HEK293 (cell line): ENCODE measurements at regions not wholly inside any gene's neighbourhood (a gene's known extent, or its start where the extent isn't known, plus 50 kb on each side); places are given as distances from the start of the nearest gene placed in this dataset.
A peak's percentile ranks its signal among the peaks of the same experiment; 100 is the strongest.

Experiments used
- CTCF ChIA-PET: fragments of 350-600 bp; formaldehyde crosslinking; extraction: SDS; loops from one replicate; lab custom pipeline; 2021; ENCODE audit warnings: antibody characterized with exemption; lab: Yijun Ruan, JAX
- POLR2A ChIA-PET: fragments of 300-600 bp; formaldehyde crosslinking; extraction: SDS; loops from one replicate; lab custom pipeline; 2020; ENCODE audit warnings: antibody characterized with exemption, inconsistent platforms; lab: Yijun Ruan, JAX
- H3K27ac ChIP-seq: fragments of 200-500 bp; sonication (Bioruptor generic); 2 replicates; pipeline ENCODE4 v1.5.1; 2014; ENCODE audit warnings: low read depth, low read length, control low read depth, inconsistent platforms; ENCODE audit errors: extremely low read depth
- H3K36me3 ChIP-seq, 2 experiments: fragments of 200-500 bp in 1 of 2; sonication (Bioruptor generic) in 1 of 2; 1 replicate in 1 of 2; 2 replicates in 1 of 2; pipeline ENCODE4 v1.5.1; 2014 to 2017; ENCODE audit warnings: inconsistent platforms in 2 of 2, low read length in 2 of 2; ENCODE audit not compliant: control insufficient read depth in 2 of 2, insufficient read depth in 1 of 2
- H3K4me1 ChIP-seq: fragments of 200-500 bp; sonication (Bioruptor generic); 2 replicates; pipeline ENCODE4 v1.5.1; 2014; ENCODE audit warnings: mild to moderate bottlenecking, low read length, inconsistent platforms; ENCODE audit not compliant: control insufficient read depth, insufficient read depth
- H3K4me3 ChIP-seq: 2 replicates; pipeline ENCODE4 v1.5.1; 2011; ENCODE audit warnings: low read depth, mild to moderate bottlenecking, control low read depth, low read length, moderate library complexity
- H3K9me3 ChIP-seq: fragments of 200-500 bp; sonication (Bioruptor generic); 2 replicates; pipeline ENCODE4 v1.5.1; 2014; ENCODE audit warnings: low read depth, low read length, inconsistent platforms; ENCODE audit not compliant: control insufficient read depth, insufficient read depth
- GLI2 ChIP-seq: fragments of 450-650 bp; formaldehyde crosslinking; IDR thresholded peaks from 2 replicates; pipeline ENCODE4; 2017; ENCODE audit warnings: missing biosample characterization, missing genetic modification characterization, low read depth, borderline replicate concordance
- IKZF3 ChIP-seq: fragments of 450-650 bp; IDR thresholded peaks from 2 replicates; pipeline ENCODE4 v1.5.0; 2018; ENCODE audit warnings: missing biosample characterization, mild to moderate bottlenecking, missing genetic modification characterization, moderate library complexity
- KLF17 ChIP-seq: fragments of 450-650 bp; formaldehyde crosslinking; IDR thresholded peaks from 2 replicates; pipeline ENCODE4 v1.5.1; 2016; ENCODE audit warnings: missing biosample characterization, missing genetic modification characterization
- SALL2 ChIP-seq: fragments of 450-650 bp; formaldehyde crosslinking; IDR thresholded peaks from 2 replicates; pipeline ENCODE4 v1.5.0; 2017; ENCODE audit warnings: missing biosample characterization, mild to moderate bottlenecking, missing genetic modification characterization, borderline replicate concordance
- SCRT1 ChIP-seq: fragments of 450-650 bp; formaldehyde crosslinking; IDR thresholded peaks from 2 replicates; pipeline ENCODE4 v1.5.1; 2016; ENCODE audit warnings: missing biosample characterization, missing genetic modification characterization, borderline replicate concordance
- YY2 ChIP-seq: fragments of 450-650 bp; formaldehyde crosslinking; IDR thresholded peaks from 2 replicates; pipeline ENCODE4 v1.5.1; 2016; ENCODE audit warnings: missing biosample characterization, missing genetic modification characterization
- ZBTB1 ChIP-seq: fragments of 450-650 bp; formaldehyde crosslinking; IDR thresholded peaks from 2 replicates; pipeline ENCODE4 v1.5.1; 2016; ENCODE audit warnings: missing biosample characterization, missing genetic modification characterization
- ZNF121 ChIP-seq: fragments of 450-650 bp; formaldehyde crosslinking; IDR thresholded peaks from 2 replicates; pipeline ENCODE4 v1.5.1; 2016; ENCODE audit warnings: missing biosample characterization, missing genetic modification characterization
- ZNF175 ChIP-seq: fragments of 450-650 bp; formaldehyde crosslinking; IDR thresholded peaks from 2 replicates; pipeline ENCODE4 v1.5.1; 2016; ENCODE audit warnings: missing biosample characterization, missing genetic modification characterization
- ZNF184 ChIP-seq: fragments of 450-650 bp; IDR thresholded peaks from 2 replicates; pipeline ENCODE4 v1.5.1; 2018; ENCODE audit warnings: missing biosample characterization, mild to moderate bottlenecking, missing genetic modification characterization
- ZNF311 ChIP-seq: fragments of 450-650 bp; formaldehyde crosslinking; IDR thresholded peaks from 2 replicates; pipeline ENCODE4 v1.5.1; 2017; ENCODE audit warnings: missing biosample characterization, missing genetic modification characterization, borderline replicate concordance
- ZNF366 ChIP-seq: fragments of 450-650 bp; formaldehyde crosslinking; conservative IDR thresholded peaks from 2 replicates; pipeline ENCODE4 v1.5.1; 2016; ENCODE audit warnings: missing biosample characterization, missing genetic modification characterization
- ZNF426 ChIP-seq: fragments of 450-650 bp; formaldehyde crosslinking; IDR thresholded peaks from 2 replicates; pipeline ENCODE4 v1.5.1; 2017; ENCODE audit warnings: missing biosample characterization, missing genetic modification characterization, mild to moderate bottlenecking, inconsistent platforms, moderate library complexity
- ZNF514 ChIP-seq: fragments of 450-650 bp; formaldehyde crosslinking; IDR thresholded peaks from 2 replicates; pipeline ENCODE4 v1.5.1; 2016; ENCODE audit warnings: missing biosample characterization, missing genetic modification characterization
- ZNF521 ChIP-seq: fragments of 450-650 bp; formaldehyde crosslinking; IDR thresholded peaks from 2 replicates; pipeline ENCODE4 v1.5.1; 2017; ENCODE audit warnings: missing biosample characterization, mild to moderate bottlenecking, missing genetic modification characterization
- ZNF555 ChIP-seq: fragments of 450-650 bp; formaldehyde crosslinking; conservative IDR thresholded peaks from 2 replicates; pipeline ENCODE4 v1.5.1; 2017; ENCODE audit warnings: missing biosample characterization, mild to moderate bottlenecking, missing genetic modification characterization, inconsistent platforms
- ZNF596 ChIP-seq: fragments of 450-650 bp; IDR thresholded peaks from 2 replicates; pipeline ENCODE4 v1.5.0; 2018; ENCODE audit warnings: missing biosample characterization, mild to moderate bottlenecking, missing genetic modification characterization, moderate library complexity
- ZNF621 ChIP-seq: fragments of 450-650 bp; formaldehyde crosslinking; IDR thresholded peaks from 2 replicates; pipeline ENCODE4 v1.5.1; 2017; ENCODE audit warnings: missing biosample characterization, missing genetic modification characterization
- ZNF670 ChIP-seq: fragments of 450-650 bp; formaldehyde crosslinking; IDR thresholded peaks from 2 replicates; pipeline ENCODE4 v1.5.1; 2016; ENCODE audit warnings: missing biosample characterization, missing genetic modification characterization, low read depth
- ZNF677 ChIP-seq: fragments of 450-650 bp; IDR thresholded peaks from 2 replicates; pipeline ENCODE4 v1.5.0; 2018; ENCODE audit warnings: missing biosample characterization, mild to moderate bottlenecking, missing genetic modification characterization, moderate library complexity
- ZSCAN18 ChIP-seq: fragments of 450-650 bp; formaldehyde crosslinking; IDR thresholded peaks from 2 replicates; pipeline ENCODE4 v1.5.1; 2016; ENCODE audit warnings: missing biosample characterization, missing genetic modification characterization

- TF ChIP-seq GLI2 (tag by site-specific recombination), result no peak
- no peak for TF ChIP-seq ZNF311 (tag by site-specific recombination)
- TF ChIP-seq ZNF514 (tag by site-specific recombination), result no peak
- TF ChIP-seq KLF17 (tag by site-specific recombination), result no peak
Measured at GRCh38 chr10:36638462-36639155, 486.8 kb upstream of the ANKRD30A start (continued).

GRCh38 chr10:36636879-36637278 is 488.5 kb upstream of the ANKRD30A start:
- Histone ChIP-seq H3K9me3 (no peaks in the 10 kb centered on the region), H3K4me1 (no peaks in the 10 kb centered on the region), H3K27ac (no peak overlapping the region), H3K4me3 (no peak overlapping the region), H3K36me3 (no peaks in the 10 kb centered on the region)
- TF ChIP-seq ZNF521 (tag by site-specific recombination) (no peak), ZNF596 (tag by site-specific recombination) (peak; percentile 94), GLI2 (tag by site-specific recombination) (no peak)
- ChIA-PET POLR2A (no interaction called here), CTCF (interaction anchor here (0.8 kb wide), 1 partner anchor 24 kb away, joined by 4 read pairs; no protein-coding TSS in a partner anchor)

GRCh38 chr10:36636285-36636839 is 489.0 kb upstream of the ANKRD30A start:
- TF ChIP-seq ZBTB1 (tag by site-specific recombination) (no peak), ZNF670 (tag by site-specific recombination) (no peak), ZNF677 (no peak), ZNF184 (tag by site-specific recombination) (no peak), ZNF366 (tag by site-specific recombination) (peak; percentile 56)
- ChIA-PET CTCF (no interaction called here), POLR2A (no interaction called here)
- Histone ChIP-seq H3K9me3 (no peaks in the 10 kb centered on the region), H3K27ac (no peak overlapping the region), H3K36me3 (no peaks in the 10 kb centered on the region), H3K4me1 (no peaks in the 10 kb centered on the region), H3K4me3 (no peak overlapping the region)

GRCh38 chr10:36634916-36635315 is 490.5 kb upstream of the ANKRD30A start:
- TF ChIP-seq SALL2 (no peak), YY2 (no peak), ZNF175 (tag by site-specific recombination) (no peak), ZNF426 (tag by site-specific recombination) (no peak), ZSCAN18 (no peak), ZNF555 (tag by site-specific recombination) (no peak), ZNF121 (no peak), IKZF3 (tag by site-specific recombination) (no peak), ZNF621 (no peak), SCRT1 (tag by site-specific recombination) (no peak)
- TF ChIP-seq, all 188 proteins: peak for 0
- no peaks in the 10 kb centered on the region for H3K9me3 ChIP-seq
- no peaks in the 10 kb centered on the region for H3K4me1 ChIP-seq
- H3K4me3 ChIP-seq, result no peak overlapping the region
- ChIA-PET POLR2A (no interaction called here), CTCF (no interaction called here)
- H3K36me3 ChIP-seq, result no peaks in the 10 kb centered on the region
- no peak overlapping the region for H3K27ac ChIP-seq
